Activated naive CD8-positive, alpha-beta T cell treated with anti-CD3 and anti-CD28 coated beads for 36 hours (primary cell): ENCODE measurements at regions not wholly inside any gene's neighbourhood (a gene's known extent, or its start where the extent isn't known, plus 50 kb on each side); places are given as distances from the start of the nearest gene placed in this dataset.

Source experiments
- DNase-seq: peaks from one replicate; pipeline ENCODE4 v3.0.0; 2021
- H3K27ac Mint-ChIP-seq: one replicate; pipeline ENCODE4 v1.8.0; 2022; ENCODE audit warnings: mild to moderate bottlenecking, moderate library complexity, mixed read lengths
- H3K27me3 Mint-ChIP-seq: one replicate; pipeline ENCODE4 v1.8.0; 2022; ENCODE audit warnings: mild to moderate bottlenecking, mixed read lengths
- H3K36me3 Mint-ChIP-seq: one replicate; pipeline ENCODE4 v1.8.0; 2021; ENCODE audit warnings: mild to moderate bottlenecking, mixed read lengths
- H3K4me1 Mint-ChIP-seq: one replicate; pipeline ENCODE4 v1.8.0; 2021; ENCODE audit warnings: mixed read lengths
- H3K4me3 Mint-ChIP-seq: one replicate; pipeline ENCODE4 v1.8.0; 2022; ENCODE audit warnings: mild to moderate bottlenecking, moderate library complexity, mixed read lengths
- H3K9me3 Mint-ChIP-seq: one replicate; pipeline ENCODE4 v1.8.0; 2022; ENCODE audit warnings: mixed read lengths

- Mint-ChIP-seq H3K9me3 (peaks cover 3% of the 10 kb centered on the region), H3K27ac (no peak overlapping the region), H3K4me3 (no peak overlapping the region), H3K27me3 (no peaks in the 10 kb centered on the region), H3K4me1 (no peaks in the 10 kb centered on the region), H3K36me3 (no peaks in the 10 kb centered on the region)
- DNase-seq, result no peak
These were observed 190.8 kb upstream of the TMEM132C start for GRCh38 chr12:128076188-128076587.

DNA sequence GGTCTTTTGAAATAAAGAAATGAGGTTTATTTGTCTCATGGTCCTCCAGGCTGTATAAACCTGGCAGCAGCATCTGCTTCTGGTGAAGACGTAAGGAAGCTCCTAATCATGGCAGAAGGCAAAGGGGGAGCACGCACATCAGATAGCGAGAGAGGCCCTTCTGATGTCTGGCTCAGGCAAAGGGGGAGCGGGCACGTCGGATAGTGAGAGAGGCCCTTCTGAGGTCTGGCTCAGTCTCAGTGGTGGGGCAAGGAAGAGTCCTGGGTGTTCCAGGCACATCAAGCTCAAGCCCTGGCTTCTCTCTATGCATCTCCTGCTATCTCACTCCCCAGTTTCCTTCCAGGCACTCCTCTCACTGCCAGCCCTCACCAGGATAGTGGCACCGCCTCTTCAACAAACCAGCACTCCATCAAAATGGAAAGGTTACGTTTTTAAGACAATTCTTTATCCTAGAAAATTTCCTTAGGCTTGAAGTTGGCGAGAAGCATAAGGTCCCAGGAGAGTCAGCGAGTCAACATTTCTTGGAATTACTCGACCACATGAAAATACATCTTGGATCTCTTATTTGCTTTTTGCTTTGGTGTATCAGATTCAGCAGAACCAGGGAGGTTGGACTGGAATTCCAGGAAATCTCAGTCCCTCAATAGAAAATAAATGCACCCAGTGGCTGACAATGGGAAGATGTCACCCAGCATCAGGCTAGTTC, 189.6 kb upstream of the TMEM132C start:
- Mint-ChIP-seq H3K4me3 (no peak overlapping the region), H3K4me1 (no peaks in the 10 kb centered on the region), H3K27ac (no peak overlapping the region), H3K36me3 (no peaks in the 10 kb centered on the region), H3K27me3 (no peaks in the 10 kb centered on the region), H3K9me3 (no peaks in the 10 kb centered on the region)
- no peak for DNase-seq

GRCh38 chr12:128077917-128078298, 189.1 kb upstream of the TMEM132C start:
- Mint-ChIP-seq H3K36me3 (no peaks in the 10 kb centered on the region), H3K9me3 (peaks cover 3% of the 10 kb centered on the region), H3K27me3 (no peaks in the 10 kb centered on the region), H3K4me3 (no peak overlapping the region), H3K27ac (no peak overlapping the region), H3K4me1 (no peaks in the 10 kb centered on the region)
- no peak for DNase-seq

DNA sequence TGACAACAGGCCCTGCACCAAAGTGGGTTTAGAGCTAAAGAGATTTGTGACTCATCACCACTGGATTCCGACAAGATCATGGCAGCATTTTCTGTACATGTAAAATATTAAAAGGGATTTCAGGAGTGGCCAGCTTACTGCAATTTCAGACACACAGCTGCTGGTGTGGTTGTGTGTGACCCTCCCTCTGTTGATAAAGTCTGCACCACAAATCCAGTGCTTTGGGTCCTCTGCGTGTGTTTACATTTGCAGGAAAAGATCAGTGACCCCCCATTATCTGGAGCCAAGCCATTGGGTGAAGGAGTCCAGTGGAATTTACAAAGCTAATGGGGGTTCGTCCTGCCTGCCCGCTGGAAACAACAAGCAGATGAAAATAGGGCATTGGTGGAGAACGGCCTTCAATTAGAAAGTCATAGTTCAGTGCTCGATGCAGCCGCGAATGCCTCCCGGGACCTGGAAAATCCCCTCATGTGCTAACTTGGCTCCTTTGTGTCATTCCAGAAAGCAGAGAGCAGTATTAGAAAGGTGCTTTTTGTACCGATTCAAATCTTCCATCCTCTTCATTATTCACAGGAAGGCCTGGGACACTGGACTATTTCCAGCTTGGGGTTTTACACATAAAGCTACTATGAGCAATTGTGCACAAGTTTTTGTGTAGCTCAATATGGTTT, 188.5 kb upstream of the TMEM132C start:
- H3K4me1 Mint-ChIP-seq, result no peaks in the 10 kb centered on the region
- H3K4me3 Mint-ChIP-seq, result no peak overlapping the region
- H3K27ac Mint-ChIP-seq, result no peak overlapping the region
- no peak for DNase-seq
- peaks cover 3% of the 10 kb centered on the region for H3K9me3 Mint-ChIP-seq
- H3K27me3 Mint-ChIP-seq, result no peaks in the 10 kb centered on the region
- no peaks in the 10 kb centered on the region for H3K36me3 Mint-ChIP-seq

- peaks cover 3% of the 10 kb centered on the region for H3K9me3 Mint-ChIP-seq
- no peaks in the 10 kb centered on the region for H3K4me1 Mint-ChIP-seq
- no peak overlapping the region for H3K4me3 Mint-ChIP-seq
- no peak for DNase-seq
- no peaks in the 10 kb centered on the region for H3K36me3 Mint-ChIP-seq
- H3K27me3 Mint-ChIP-seq, result no peaks in the 10 kb centered on the region
- no peak overlapping the region for H3K27ac Mint-ChIP-seq
These were observed 187.5 kb upstream of the TMEM132C start for GRCh38 chr12:128079446-128079845.

GRCh38 chr12:128083132-128083729, 183.7 kb upstream of the TMEM132C start:
- Mint-ChIP-seq H3K4me3 (no peak overlapping the region), H3K27ac (no peak overlapping the region), H3K9me3 (peaks cover 9% of the 10 kb centered on the region), H3K27me3 (no peaks in the 10 kb centered on the region), H3K4me1 (no peaks in the 10 kb centered on the region), H3K36me3 (no peaks in the 10 kb centered on the region)
- no peak for DNase-seq

DNA sequence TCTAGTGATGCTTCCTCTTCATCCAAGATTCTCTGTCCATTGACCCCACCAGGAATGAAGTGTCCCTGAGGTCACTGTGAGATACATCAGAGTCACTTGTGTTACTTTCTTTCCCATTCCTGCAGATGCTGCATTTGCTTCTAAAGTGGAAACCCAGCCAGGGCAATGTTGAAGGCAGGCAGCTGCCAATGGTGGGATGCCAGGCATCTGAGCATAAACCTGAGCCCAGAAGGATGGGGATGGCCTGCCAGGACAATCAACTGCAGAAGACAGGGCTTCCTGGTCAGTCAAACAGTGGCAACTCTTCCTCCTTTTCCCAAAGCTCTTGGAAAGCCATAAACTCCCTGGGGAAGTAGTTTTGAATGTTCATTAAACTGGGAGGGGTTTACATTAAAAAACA, 178.0 kb upstream of the TMEM132C start:
- H3K36me3 Mint-ChIP-seq, result no peaks in the 10 kb centered on the region
- no peak for DNase-seq
- no peaks in the 10 kb centered on the region for H3K27me3 Mint-ChIP-seq
- no peak overlapping the region for H3K27ac Mint-ChIP-seq
- no peak overlapping the region for H3K4me3 Mint-ChIP-seq
- H3K9me3 Mint-ChIP-seq, result peaks cover 7% of the 10 kb centered on the region
- no peaks in the 10 kb centered on the region for H3K4me1 Mint-ChIP-seq

DNA sequence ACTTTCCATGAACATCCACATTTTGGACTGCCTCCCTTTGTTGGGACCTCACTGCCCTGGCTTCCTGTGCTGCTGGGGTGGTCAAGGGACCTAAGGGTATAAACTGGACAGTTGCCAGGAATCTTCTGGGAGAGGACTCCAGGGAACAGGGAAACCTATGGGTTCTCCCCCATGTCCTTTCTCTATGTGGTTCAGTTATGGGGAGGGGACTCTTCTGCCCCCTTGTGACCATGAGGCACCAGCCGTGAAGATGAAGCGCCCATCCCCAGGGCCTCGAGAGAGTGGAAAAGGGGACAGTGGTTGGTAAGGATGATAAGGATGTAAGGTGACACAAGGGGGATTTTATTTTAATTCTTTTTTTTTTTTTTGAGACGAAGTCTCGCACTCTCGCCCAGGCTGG, 177.0 kb upstream of the TMEM132C start:
- no peak overlapping the region for H3K4me3 Mint-ChIP-seq
- H3K36me3 Mint-ChIP-seq, result no peaks in the 10 kb centered on the region
- no peaks in the 10 kb centered on the region for H3K27me3 Mint-ChIP-seq
- no peaks in the 10 kb centered on the region for H3K4me1 Mint-ChIP-seq
- H3K9me3 Mint-ChIP-seq, result peaks cover 7% of the 10 kb centered on the region
- DNase-seq, result no peak
- no peak overlapping the region for H3K27ac Mint-ChIP-seq

GRCh38 chr12:128091101-128091720, 175.8 kb upstream of the TMEM132C start:
- no peak for DNase-seq
- H3K27ac Mint-ChIP-seq, result no peak overlapping the region
- H3K27me3 Mint-ChIP-seq, result no peaks in the 10 kb centered on the region
- H3K9me3 Mint-ChIP-seq, result peaks cover 7% of the 10 kb centered on the region
- no peaks in the 10 kb centered on the region for H3K36me3 Mint-ChIP-seq
- no peaks in the 10 kb centered on the region for H3K4me1 Mint-ChIP-seq
- no peak overlapping the region for H3K4me3 Mint-ChIP-seq

- no peak overlapping the region for H3K4me3 Mint-ChIP-seq
- no peaks in the 10 kb centered on the region for H3K36me3 Mint-ChIP-seq
- no peak overlapping the region for H3K27ac Mint-ChIP-seq
- H3K9me3 Mint-ChIP-seq, result peaks cover 7% of the 10 kb centered on the region
- DNase-seq, result no peak
- no peaks in the 10 kb centered on the region for H3K4me1 Mint-ChIP-seq
- H3K27me3 Mint-ChIP-seq, result no peaks in the 10 kb centered on the region
These were observed 175.0 kb upstream of the TMEM132C start for GRCh38 chr12:128091951-128092382.

DNA sequence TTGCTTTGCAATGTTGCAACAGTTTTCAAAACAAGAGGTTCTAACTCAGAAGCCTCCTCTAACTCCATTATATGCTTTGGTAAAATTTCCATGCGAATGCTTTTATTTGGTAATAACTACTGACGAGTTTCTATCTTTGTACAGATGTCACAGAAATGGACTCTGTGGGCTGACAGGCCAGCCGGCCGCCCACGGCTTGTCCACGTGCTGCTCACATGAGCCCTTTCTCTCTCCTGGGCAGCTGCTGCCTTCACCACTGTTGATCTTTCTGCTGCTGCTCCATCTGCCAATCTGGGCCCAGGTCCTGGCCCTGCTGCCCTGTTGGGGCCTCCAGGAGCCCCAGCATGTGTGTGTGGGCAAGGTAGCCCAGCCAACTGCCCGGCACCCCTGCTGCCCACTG, 168.2 kb upstream of the TMEM132C start:
- no peak for DNase-seq
- H3K36me3 Mint-ChIP-seq, result no peaks in the 10 kb centered on the region
- H3K27ac Mint-ChIP-seq, result no peak overlapping the region
- no peaks in the 10 kb centered on the region for H3K9me3 Mint-ChIP-seq
- no peak overlapping the region for H3K4me3 Mint-ChIP-seq
- H3K4me1 Mint-ChIP-seq, result no peaks in the 10 kb centered on the region
- H3K27me3 Mint-ChIP-seq, result no peaks in the 10 kb centered on the region

GRCh38 chr12:128103152-128103551, 163.8 kb upstream of the TMEM132C start:
- H3K27me3 Mint-ChIP-seq, result no peaks in the 10 kb centered on the region

DNA sequence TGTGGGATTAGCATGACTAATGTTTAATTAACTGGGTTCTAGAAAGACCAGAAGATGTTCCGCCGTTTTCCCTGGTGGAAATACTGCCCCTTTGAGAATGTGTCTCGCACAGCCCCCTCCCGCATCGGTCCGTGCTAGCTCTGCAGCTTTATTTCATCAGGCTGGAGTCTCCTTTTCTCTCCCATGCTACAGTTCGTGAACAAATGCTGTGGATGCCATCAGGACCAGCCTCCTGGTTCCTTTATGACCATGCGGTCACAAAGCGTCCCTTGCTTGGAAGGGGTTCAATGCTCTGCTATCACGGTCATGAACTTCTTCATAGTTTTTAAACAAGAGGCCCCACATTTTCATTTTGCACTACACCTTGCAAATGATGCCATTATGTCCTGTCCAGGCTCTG, 157.7 kb upstream of the TMEM132C start:
- no peak for DNase-seq
- H3K9me3 Mint-ChIP-seq, result peaks cover 6% of the 10 kb centered on the region
- H3K36me3 Mint-ChIP-seq, result no peaks in the 10 kb centered on the region
- H3K27ac Mint-ChIP-seq, result no peak overlapping the region
- H3K27me3 Mint-ChIP-seq, result no peaks in the 10 kb centered on the region
- no peak overlapping the region for H3K4me3 Mint-ChIP-seq
- H3K4me1 Mint-ChIP-seq, result no peaks in the 10 kb centered on the region

More at GRCh38 chr12:128103152-128103551, 163.8 kb upstream of the TMEM132C start:
- Mint-ChIP-seq H3K27ac (no peak overlapping the region), H3K4me3 (no peak overlapping the region), H3K9me3 (peaks cover 4% of the 10 kb centered on the region), H3K4me1 (no peaks in the 10 kb centered on the region), H3K36me3 (no peaks in the 10 kb centered on the region)
- no peak for DNase-seq

DNA sequence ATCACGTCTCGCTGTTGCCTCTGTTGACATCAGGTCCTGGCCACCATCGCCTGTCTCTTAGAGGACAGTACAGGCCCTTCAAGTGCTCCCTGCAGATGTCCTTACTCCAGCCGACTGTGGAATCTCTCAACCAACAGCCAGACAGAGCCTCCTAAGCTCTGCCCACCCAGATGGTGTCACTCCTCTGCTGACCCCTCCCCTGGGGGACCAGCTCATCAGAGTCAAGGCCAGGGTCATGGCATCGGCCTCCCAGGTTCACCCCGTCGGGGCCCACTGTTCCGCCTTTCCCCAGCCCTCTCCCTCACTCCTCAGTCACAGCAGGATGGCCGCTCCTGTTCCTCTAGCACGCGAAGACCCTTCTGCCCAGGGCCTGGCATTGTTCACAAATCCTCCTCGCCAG, 157.3 kb upstream of the TMEM132C start:
- Mint-ChIP-seq H3K4me3 (no peak overlapping the region), H3K27ac (no peak overlapping the region), H3K36me3 (no peaks in the 10 kb centered on the region), H3K4me1 (no peaks in the 10 kb centered on the region), H3K27me3 (no peaks in the 10 kb centered on the region), H3K9me3 (peaks cover 7% of the 10 kb centered on the region)
- DNase-seq, result no peak

- Mint-ChIP-seq H3K4me3 (no peak overlapping the region), H3K27me3 (no peaks in the 10 kb centered on the region), H3K4me1 (no peaks in the 10 kb centered on the region), H3K27ac (no peak overlapping the region), H3K36me3 (no peaks in the 10 kb centered on the region), H3K9me3 (peaks cover 3% of the 10 kb centered on the region)
- DNase-seq, result no peak
These were observed 155.6 kb upstream of the TMEM132C start for GRCh38 chr12:128111333-128111732.
